ENCODE measurements at regions not wholly inside any gene's neighbourhood (a gene's known extent, or its start where the extent isn't known, plus 50 kb on each side); places are given as distances from the start of the nearest gene placed in this dataset.
"Not testable (repeated sequence)": the region's sequence is repeated elsewhere in the genome, so short reads cannot be mapped to it uniquely, and the experiment has no call there.

- DNase-seq, result no peak
Observed at GRCh38 chr18:24567199-24567598, 106.8 kb downstream of the HRH4 start.

DNA sequence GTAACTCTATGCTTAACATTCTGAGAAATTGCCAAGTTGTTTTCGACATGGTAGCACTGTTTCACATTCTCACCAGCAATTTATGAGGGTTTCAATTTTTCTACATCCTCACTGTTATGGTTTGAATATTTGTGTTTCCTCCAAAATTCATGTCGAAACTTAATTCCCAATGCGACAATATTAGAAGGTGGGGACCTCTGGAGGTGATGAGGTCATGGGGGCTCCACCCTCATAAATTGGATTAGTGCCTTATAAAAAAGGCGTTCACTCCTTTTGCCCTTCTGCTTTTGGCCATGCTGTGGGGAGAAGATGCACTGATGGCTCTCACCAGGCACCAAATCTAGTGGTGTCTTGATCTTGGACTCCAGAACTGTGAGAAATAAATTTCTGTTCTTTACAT, 110.3 kb downstream of the HRH4 start:
- DNase-seq, result no peak

DNA sequence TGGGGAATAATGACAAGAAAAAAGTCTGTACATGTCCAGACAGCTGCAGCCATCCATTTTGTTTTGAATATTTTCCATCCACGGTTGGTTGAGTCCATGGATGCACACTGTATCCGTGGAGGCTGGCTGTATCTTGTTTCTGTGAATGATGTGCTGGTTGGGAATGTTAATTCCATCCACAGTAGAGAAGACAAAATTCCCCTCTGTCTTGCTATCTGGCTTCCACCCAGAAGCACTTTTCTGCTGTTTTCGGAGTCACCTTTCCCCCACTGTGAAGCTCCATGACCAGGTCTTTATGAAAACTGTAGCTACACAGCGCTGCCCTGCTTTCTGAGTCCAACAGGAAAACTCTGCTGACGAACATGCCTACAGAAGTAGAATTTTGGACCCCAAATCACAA, 122.3 kb downstream of the HRH4 start:
- DNase-seq, result no peak

- DNase-seq, result no peak
Observed at GRCh38 chr18:24584205-24584604, 123.8 kb downstream of the HRH4 start.

DNA sequence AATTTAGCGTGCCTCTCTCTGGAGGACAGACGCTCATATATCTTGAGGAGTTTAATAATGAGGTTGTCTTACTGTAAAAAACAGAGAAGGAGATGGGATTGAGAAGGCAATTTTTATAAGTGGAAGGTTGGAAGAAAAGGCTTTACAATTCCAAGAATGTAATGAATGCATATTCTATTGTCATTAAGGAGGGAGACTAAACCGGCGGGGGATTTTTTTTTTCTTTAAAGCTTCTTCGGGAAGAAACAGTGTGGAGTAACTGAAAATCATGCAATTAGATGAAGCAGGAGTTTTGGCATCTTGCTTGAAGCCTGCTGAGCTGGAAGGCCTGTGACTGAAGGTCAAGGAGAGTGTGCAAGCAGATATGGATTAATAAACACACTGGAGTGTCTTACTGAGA, 124.4 kb downstream of the HRH4 start:
- no peak for DNase-seq

DNA sequence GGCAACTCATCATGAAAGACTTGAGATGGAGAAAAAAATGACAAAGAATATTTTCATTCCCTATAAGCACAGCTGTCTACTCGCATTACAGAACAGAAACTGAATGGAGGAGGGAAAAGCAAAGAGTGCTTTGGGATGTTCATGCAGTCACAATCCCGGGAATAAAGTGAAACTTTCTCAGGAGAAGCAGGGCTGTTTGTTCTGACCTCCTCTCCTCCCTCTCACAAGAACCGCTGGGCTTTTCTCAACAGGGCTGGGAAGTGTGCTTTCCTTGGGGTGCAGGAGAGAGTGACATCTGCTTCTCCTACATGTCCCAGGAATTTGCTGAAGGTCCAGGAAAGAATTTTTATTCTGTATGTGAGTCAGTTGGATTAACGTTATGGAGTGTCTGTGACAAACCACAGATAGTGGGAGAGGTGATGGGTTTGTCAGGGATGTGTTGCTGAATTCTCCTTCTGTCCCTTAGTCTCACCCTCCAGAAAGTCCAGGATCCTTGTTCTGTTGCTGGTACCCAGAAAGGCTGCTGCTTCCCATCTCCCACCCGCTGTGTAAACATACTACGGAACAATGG, 125.6 kb downstream of the HRH4 start:
- DNase-seq, result no peak

- DNase-seq, result no peak
Observed at GRCh38 chr18:24586662-24587360, 126.4 kb downstream of the HRH4 start.

DNA sequence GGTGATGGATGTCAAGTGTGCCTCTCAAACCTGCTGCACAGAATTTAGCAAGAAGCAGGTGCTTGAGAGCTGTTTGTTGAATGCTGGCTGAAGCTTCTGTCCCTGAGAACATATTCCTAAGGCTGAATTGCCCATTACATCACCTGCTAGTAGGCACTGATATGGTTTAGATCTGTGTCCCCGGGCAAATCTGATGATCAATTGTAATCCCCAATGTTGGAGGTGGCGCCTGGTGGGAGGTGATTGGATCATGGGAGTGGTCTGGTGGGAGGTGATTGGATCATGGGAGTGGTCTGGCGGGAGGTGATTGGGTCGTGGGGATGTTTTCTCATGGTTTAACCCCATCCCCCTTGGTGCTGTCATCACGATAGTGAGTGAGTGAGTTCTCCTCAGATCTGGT, 128.0 kb downstream of the HRH4 start:
- DNase-seq, result no peak

- no peak for DNase-seq
Observed at GRCh38 chr18:24590946-24591345, 130.5 kb downstream of the HRH4 start.

DNA sequence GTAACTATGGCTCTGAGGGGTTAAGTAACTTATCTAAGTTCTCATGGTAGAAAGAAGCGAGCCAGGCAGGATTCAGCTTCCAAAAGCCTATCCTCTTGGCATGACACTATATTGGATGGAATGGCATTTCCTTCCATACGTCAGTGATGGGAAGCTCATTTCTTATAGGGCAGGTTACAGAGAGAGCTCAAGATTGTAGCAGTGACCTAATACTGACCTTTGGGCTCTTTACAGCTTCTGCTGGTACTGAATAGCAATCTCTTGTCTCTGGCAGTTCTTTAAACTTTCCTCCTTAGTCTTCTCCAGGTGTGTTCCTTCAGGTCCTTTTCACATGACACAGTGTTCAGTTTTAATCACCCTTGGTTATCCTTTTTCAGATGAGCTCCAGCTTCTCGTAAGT, 133.0 kb downstream of the HRH4 start:
- no peak for DNase-seq

- DNase-seq, result no peak
Observed at GRCh38 chr18:24593886-24594285, 133.4 kb downstream of the HRH4 start.

DNA sequence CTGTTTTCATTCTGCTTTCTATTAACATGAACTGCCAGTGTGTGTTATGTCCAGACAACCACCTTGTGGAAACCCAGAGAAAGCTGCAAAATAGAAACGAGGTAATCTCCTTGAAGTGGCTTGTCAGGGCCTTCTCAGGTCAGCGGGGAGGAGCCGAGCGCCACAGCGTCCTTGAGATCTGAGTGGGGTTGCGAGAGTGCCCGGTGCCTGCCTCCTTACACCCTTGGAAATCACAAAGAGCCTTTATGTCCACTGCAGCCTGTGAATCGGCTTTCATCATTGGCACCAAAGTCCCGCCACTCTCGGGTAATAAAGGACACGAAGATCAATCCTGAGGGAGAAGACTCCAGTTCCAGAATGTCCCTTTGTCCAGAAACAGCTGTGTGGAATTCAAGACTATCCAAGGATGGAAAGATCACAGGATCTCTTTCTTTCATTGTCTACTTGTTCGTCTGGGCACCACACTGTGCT, 135.2 kb downstream of the HRH4 start:
- no peak for DNase-seq

DNA sequence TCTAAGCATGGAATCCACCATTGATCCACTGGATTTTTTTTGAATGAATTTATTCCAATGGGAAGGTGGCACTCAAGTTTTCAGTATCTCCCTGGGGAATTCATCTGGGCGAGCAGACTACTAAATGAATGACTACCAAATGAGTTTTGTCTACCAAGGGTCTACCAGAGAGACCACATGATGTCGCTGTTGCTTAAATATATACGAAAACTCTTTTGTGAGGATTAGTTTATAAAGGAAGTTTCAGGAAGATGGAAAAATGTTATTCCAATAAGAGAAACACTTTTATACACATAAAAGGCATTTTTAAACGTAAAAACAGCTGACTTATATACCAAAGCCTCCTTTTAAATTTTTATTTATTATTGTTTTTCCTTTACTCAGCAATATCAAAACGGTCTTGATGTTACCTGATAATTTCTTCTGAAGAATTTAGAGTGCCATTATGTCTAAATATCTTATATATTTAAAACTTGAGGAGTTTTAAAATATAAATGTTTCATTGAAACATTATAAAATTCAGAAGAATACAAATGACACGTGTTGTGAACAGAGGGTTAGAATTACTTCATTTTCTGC, 139.7 kb downstream of the HRH4 start:
- peak; percentile 81 for DNase-seq

GRCh38 chr18:24601585-24601984, 141.1 kb downstream of the HRH4 start:
- peak; percentile 50 for DNase-seq

DNA sequence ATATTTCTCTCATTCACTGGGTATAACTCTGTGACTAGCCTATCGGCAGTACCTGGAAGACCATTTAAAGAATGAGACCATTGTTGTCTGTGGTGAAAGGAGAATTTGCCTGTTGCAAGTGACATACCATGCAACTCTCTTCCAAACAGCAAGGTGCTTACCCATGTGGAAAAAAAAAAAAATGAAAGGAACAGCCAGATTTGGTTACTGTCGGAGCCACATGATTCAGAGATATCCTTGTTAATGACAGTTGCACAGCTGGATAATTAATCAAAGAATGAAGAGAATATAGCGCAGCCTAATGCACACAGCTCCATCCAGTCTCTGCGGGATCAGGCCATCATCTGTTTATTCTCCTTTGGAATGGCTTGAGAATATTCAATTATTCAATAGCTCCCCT, 141.8 kb downstream of the HRH4 start:
- peak; percentile 52 for DNase-seq

GRCh38 chr18:24603151-24603550, 142.7 kb downstream of the HRH4 start:
- DNase-seq, result no peak

DNA sequence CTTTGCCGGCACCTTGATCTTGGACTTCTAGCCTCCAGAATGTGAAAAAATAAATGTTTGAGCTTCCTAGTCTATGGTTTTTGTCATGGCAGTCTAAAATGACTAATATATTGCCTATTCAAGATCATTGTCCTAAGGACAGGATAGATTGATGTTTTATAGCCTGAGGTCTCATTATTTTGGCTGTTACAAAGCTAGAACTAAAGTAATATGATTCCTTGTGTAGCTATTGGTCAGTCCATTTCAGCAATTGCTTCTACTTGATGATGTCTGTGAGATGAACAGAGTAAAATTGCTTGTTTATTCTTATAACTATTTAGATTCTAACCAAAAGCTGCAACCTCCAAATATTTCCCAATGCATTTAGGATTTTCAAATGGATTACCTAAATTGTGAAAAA, 145.0 kb downstream of the HRH4 start:
- DNase-seq, result no peak

DNA sequence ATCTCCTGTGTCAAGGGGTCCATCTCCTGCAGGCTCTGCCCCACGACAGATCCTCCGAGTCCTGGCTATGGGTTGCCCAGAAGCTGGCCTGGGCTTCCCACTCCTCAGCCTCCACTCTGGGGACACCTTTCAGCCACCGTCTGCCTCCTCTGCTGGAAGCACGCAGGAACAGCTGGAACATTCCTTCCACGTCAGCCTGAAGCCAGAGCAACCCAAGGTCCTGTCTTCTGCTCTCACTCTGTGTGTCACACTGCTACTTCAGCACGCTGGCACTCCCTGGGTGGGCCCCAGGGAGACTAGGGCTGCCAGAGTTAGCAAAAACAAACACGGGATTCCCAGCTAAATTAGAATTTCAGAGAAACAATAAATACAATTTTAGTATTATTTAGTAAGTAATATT, 148.8 kb downstream of the HRH4 start:
- no peak for DNase-seq

- DNase-seq, result no peak
Observed at GRCh38 chr18:24611075-24611474, 150.6 kb downstream of the HRH4 start.

- DNase-seq, result no peak
Observed at GRCh38 chr18:24613896-24614640, 153.6 kb downstream of the HRH4 start.

DNA sequence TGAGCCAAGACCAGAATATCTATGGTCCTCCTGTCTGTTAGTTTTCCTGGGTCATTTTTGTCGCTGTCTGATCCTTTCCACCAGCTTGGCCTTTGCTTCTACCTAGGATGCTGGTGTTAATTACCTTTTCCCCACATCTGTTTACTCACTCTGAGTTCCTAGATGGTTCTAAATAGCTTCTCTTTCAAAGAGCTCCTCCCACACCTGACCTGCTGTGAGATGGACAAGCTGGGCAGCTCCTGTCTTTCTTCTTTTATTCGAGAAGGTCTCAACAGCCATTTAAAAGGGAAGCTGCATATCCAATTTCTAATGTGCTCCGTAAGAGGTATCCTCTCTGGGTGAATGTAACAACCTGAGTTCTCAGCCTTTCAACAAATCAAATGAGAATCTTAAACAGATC, 156.2 kb downstream of the HRH4 start:
- DNase-seq, result no peak

- not testable (repeated sequence) for DNase-seq
Observed at GRCh38 chr18:24624421-24624820, 164.0 kb downstream of the HRH4 start.

DNA sequence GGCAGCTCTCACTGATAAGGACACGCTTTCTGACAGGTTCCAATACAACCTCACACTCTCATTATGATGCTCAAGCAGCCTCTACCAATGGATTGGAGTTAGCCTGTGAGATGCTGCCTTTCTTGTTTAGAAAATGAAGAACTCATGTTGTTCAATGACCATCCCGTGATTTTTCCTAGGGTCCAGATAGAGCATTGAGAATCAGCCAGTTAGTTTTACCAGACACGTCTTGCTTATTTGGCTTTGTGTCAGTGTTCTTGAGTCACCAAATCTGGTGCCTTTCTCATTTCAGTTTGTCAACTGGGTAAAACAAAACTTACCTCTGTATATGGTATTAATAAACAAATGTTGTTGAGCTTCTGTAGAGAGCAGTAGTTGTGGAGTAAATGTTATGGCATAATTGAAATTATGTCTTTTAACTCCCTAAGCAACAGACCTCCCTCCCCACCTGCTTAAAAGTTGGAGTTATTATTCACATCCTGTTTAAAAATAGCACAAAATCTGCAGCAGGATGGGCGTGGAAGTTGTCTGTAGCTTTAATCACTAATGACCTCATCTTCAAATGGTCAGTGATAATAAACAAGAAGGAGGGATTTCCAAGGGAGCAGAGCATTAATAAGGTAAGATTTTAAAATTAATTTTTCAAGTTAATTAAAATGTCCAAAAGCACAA, 167.3 kb downstream of the HRH4 start:
- DNase-seq, result no peak
